ENCODE measurements at regions not wholly inside any gene's neighbourhood (a gene's known extent, or its start where the extent isn't known, plus 50 kb on each side); places are given as distances from the start of the nearest gene placed in this dataset.

DNA sequence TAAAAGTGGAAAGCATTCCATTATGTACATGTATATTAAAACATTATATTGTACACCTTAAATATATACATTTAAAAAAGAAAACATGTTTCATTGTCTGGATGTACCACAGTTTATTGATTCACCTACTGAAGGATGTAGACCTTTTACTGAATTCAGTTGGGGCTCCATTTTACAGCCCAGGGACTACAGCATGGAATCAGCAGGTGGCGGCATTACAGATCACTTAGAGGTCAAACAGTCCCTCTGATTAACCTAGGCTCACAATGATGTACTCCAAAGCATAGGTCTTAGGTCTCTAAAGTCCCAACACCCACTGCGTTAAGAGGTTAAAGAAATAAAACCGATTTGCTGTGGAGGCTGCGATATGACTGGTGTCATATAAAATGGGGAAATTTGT is 490.9 kb downstream of the SHISA9 start:
- no peaks in the 10 kb centered on the region for H3K36me3 ChIP-seq
- WGBS, 2 donors, result 92 to 94% methylated on average over 4 of the region's 4 CpGs
- H3K4me1 ChIP-seq, result no peaks in the 10 kb centered on the region
- H3K27me3 ChIP-seq, result no peaks in the 10 kb centered on the region
- no peak for DNase-seq
- H3K27ac ChIP-seq, result no peak overlapping the region
- no peaks in the 10 kb centered on the region for H3K9me3 ChIP-seq
- H3K4me3 ChIP-seq, result no peak overlapping the region
- intact Hi-C loops (cut with DNase I), result no loop called here
- no peak for TF ChIP-seq POLR2AphosphoS5 (IDR thresholded peaks at IDR 0.05)
- TF ChIP-seq EP300 (IDR thresholded peaks at IDR 0.05), result no peak
- TF ChIP-seq, protein P1, sequence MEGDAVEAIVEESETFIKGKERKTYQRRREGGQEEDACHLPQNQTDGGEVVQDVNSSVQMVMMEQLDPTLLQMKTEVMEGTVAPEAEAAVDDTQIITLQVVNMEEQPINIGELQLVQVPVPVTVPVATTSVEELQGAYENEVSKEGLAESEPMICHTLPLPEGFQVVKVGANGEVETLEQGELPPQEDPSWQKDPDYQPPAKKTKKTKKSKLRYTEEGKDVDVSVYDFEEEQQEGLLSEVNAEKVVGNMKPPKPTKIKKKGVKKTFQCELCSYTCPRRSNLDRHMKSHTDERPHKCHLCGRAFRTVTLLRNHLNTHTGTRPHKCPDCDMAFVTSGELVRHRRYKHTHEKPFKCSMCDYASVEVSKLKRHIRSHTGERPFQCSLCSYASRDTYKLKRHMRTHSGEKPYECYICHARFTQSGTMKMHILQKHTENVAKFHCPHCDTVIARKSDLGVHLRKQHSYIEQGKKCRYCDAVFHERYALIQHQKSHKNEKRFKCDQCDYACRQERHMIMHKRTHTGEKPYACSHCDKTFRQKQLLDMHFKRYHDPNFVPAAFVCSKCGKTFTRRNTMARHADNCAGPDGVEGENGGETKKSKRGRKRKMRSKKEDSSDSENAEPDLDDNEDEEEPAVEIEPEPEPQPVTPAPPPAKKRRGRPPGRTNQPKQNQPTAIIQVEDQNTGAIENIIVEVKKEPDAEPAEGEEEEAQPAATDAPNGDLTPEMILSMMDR (IDR thresholded peaks at IDR 0.05), result no peak
- TF ChIP-seq POLR2A (IDR thresholded peaks at IDR 0.05), result no peak

DNA sequence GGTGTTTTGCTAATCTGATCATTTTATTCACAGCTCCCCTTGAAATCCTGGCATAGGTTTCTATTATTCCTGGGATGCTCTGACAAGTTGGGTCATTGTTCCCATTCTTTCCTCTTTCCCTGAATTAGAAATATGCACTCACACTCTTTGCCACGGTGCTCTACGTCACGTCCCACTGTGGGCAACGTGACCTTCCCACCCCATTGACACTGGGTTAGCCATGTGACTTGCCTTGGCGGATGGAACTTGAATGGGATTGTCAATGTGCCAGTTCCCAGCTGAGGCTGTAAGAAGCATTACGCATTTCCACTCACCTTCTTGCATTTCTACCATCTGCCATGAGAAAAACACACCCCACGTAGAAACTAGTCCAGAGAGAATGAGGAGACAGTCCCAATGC is 492.4 kb downstream of the SHISA9 start:
- intact Hi-C loops (cut with DNase I), result no loop called here
- H3K4me3 ChIP-seq, result no peak overlapping the region
- WGBS, 2 donors, result 87 to 88% methylated on average over 7 of the region's 7 CpGs
- TF ChIP-seq EP300 (IDR thresholded peaks at IDR 0.05) (no peak), POLR2AphosphoS5 (IDR thresholded peaks at IDR 0.05) (no peak), POLR2A (IDR thresholded peaks at IDR 0.05) (no peak)
- TF ChIP-seq, protein P1 (IDR thresholded peaks at IDR 0.05), result no peak
- no peak overlapping the region for H3K27ac ChIP-seq
- no peaks in the 10 kb centered on the region for H3K27me3 ChIP-seq
- H3K9me3 ChIP-seq, result no peaks in the 10 kb centered on the region
- H3K36me3 ChIP-seq, result no peaks in the 10 kb centered on the region
- no peak for DNase-seq
- no peaks in the 10 kb centered on the region for H3K4me1 ChIP-seq

DNA sequence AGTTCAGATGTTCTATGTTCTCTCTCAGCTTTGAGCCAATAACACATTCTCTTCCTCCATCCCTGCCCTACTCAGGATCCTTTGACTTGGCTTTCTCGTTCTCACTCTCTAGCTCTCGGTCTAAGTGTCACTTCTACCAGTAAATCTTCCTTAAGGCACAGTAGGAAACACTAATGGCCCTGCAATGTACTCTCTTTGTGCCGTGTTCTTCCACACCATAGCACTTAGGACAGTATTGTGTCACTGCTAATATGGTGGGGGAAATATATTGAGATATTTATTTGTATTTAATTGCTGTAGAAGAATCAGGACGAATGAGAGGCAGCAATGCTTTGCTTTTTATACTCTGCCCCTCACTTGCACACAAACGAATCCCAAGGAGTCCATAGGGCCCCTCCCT is 493.1 kb downstream of the SHISA9 start:
- no peaks in the 10 kb centered on the region for H3K4me1 ChIP-seq
- H3K27me3 ChIP-seq, result no peaks in the 10 kb centered on the region
- intact Hi-C loops (cut with DNase I), result no loop called here
- no peak overlapping the region for H3K4me3 ChIP-seq
- no peaks in the 10 kb centered on the region for H3K36me3 ChIP-seq
- H3K27ac ChIP-seq, result no peak overlapping the region
- H3K9me3 ChIP-seq, result no peaks in the 10 kb centered on the region
- TF ChIP-seq EP300 (IDR thresholded peaks at IDR 0.05), result no peak
- TF ChIP-seq POLR2A (IDR thresholded peaks at IDR 0.05), result no peak
- TF ChIP-seq, protein P1 (IDR thresholded peaks at IDR 0.05), result no peak
- no peak for TF ChIP-seq POLR2AphosphoS5 (IDR thresholded peaks at IDR 0.05)
- no peak for DNase-seq
- 55 to 59% methylated on average over 5 of the region's 5 CpGs for WGBS, 2 donors

DNA sequence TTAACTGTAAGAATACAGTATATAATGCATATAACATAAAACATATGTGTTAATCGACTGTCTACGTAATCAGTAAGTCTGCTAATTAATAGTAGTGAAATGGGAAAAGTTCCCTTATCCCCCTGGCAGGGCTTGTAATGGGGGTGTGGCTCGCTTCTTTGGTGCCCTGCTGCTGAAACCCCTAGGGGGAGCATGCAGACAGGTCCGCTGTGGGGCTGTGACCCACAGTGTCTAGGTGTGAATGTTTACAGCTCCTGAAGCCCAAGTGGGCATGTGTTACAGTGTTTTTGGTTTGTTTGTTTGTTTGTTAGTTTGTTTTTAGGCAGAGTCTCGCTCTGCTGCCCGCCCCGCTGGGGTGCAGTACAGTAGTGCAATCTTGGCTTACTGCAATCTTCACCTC is 495.7 kb downstream of the SHISA9 start:
- no peaks in the 10 kb centered on the region for H3K4me1 ChIP-seq
- H3K9me3 ChIP-seq, result no peaks in the 10 kb centered on the region
- no peak overlapping the region for H3K4me3 ChIP-seq
- 86 to 87% methylated on average over 7 of the region's 7 CpGs for WGBS, 2 donors
- intact Hi-C loops (cut with DNase I), result no loop called here
- H3K27me3 ChIP-seq, result no peaks in the 10 kb centered on the region
- no peaks in the 10 kb centered on the region for H3K36me3 ChIP-seq
- TF ChIP-seq POLR2AphosphoS5 (IDR thresholded peaks at IDR 0.05) (no peak), POLR2A (IDR thresholded peaks at IDR 0.05) (no peak), EP300 (IDR thresholded peaks at IDR 0.05) (no peak)
- TF ChIP-seq, protein P1 (IDR thresholded peaks at IDR 0.05), result no peak
- H3K27ac ChIP-seq, result no peak overlapping the region
- no peak for DNase-seq

DNA sequence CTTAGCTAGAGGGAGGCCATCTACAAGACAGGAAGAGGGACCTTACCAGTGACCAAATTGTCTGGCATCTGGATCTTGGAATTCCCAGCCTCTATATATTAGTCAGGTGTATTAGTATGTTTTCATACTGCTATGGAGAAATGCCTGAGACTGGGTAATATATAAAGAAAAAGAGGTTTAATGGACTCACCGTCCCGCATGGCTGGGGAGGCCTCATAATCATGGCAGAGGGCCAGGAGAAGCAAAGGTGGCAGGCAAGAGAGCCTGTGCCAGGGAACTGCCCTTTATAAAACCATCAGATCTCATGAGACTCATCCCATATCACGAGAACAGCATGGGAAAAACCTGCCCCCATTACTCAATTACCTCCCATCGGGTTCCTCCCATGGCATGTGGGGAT is 500.2 kb downstream of the SHISA9 start:
- Histone ChIP-seq H3K9me3 (no peaks in the 10 kb centered on the region), H3K36me3 (no peaks in the 10 kb centered on the region), H3K4me3 (no peak overlapping the region), H3K4me1 (no peaks in the 10 kb centered on the region), H3K27me3 (no peaks in the 10 kb centered on the region), H3K27ac (no peak overlapping the region)
- intact Hi-C loops (cut with DNase I), result no loop called here
- TF ChIP-seq, protein P1 (IDR thresholded peaks at IDR 0.05), result no peak
- no peak for TF ChIP-seq POLR2AphosphoS5 (IDR thresholded peaks at IDR 0.05)
- no peak for TF ChIP-seq EP300 (IDR thresholded peaks at IDR 0.05)
- no peak for TF ChIP-seq POLR2A (IDR thresholded peaks at IDR 0.05)
- DNase-seq, result no peak
- WGBS, 2 donors, result 75 to 84% methylated on average over 4 of the region's 4 CpGs

Data from sigmoid colon (tissue), 6 donors.